Uterus (tissue), 2 donors: ENCODE measurements at regions not wholly inside any gene's neighbourhood (a gene's known extent, or its start where the extent isn't known, plus 50 kb on each side); places are given as distances from the start of the nearest gene placed in this dataset.

ENCODE experiments used
- POLR2A ChIP-seq, 2 donors: fragments of 450-650 bp; IDR thresholded peaks; one replicate each; pipeline ENCODE4 v1.6.1; 2016; ENCODE audit warnings: antibody characterized with exemption in 2 of 2, mild to moderate bottlenecking in 1 of 2, moderate library complexity in 1 of 2
- TF ChIP-seq, protein P1 (sequence below), 4 experiments: fragments of 200-600 bp in 2 of 4; fragments of 450-650 bp in 2 of 4; sonication (generic) in 2 of 4; IDR thresholded peaks; one replicate each; pipeline ENCODE4 v1.5.1; 2016 to 2019; ENCODE audit warnings: antibody characterized with exemption in 4 of 4, mild to moderate bottlenecking in 2 of 4, moderate library complexity in 1 of 4

DNA sequence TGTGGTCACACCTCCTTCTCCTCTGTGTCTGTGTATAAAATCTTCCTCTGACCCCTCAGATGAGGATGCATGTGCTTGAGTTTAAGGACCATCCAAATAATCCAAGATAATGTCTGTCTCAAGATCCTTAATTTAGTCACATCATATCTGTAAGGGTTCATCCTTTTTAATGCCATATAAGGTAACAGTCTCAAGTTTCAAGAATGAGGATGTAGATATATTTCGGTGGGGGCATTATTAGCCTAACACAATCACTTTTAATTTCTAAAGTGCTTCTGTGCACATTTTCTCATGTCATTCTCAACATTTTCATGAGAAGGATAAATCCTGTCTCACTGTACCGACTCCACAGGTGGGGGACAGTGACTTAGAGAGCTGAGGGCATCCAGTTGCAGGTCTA lies 235.3 kb downstream of the BUB3 start:
- TF ChIP-seq, protein P1, sequence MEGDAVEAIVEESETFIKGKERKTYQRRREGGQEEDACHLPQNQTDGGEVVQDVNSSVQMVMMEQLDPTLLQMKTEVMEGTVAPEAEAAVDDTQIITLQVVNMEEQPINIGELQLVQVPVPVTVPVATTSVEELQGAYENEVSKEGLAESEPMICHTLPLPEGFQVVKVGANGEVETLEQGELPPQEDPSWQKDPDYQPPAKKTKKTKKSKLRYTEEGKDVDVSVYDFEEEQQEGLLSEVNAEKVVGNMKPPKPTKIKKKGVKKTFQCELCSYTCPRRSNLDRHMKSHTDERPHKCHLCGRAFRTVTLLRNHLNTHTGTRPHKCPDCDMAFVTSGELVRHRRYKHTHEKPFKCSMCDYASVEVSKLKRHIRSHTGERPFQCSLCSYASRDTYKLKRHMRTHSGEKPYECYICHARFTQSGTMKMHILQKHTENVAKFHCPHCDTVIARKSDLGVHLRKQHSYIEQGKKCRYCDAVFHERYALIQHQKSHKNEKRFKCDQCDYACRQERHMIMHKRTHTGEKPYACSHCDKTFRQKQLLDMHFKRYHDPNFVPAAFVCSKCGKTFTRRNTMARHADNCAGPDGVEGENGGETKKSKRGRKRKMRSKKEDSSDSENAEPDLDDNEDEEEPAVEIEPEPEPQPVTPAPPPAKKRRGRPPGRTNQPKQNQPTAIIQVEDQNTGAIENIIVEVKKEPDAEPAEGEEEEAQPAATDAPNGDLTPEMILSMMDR (IDR thresholded peaks at IDR 0.05) = no peak
- TF ChIP-seq POLR2A (IDR thresholded peaks at IDR 0.05) = no peak
